Activated naive CD4-positive, alpha-beta T cell treated with anti-CD3 and anti-CD28 coated beads, Interleukin-2, amount 10 ng/mL, durations not matched to agents 7 days and 5 days (primary cell): ENCODE measurements at regions not wholly inside any gene's neighbourhood (a gene's known extent, or its start where the extent isn't known, plus 50 kb on each side); places are given as distances from the start of the nearest gene placed in this dataset.

ENCODE experiments used
- CTCF ChIA-PET: fragments of 350-600 bp; sonication (Branson Sonifier 250); formaldehyde crosslinking; loops from one replicate; lab custom pipeline; 2021; ENCODE audit warnings: antibody characterized with exemption; lab: Charles Lee
- DNase-seq: peaks from one replicate; pipeline ENCODE4 v3.0.0-alpha.2; 2020
- H3K27ac Mint-ChIP-seq: one replicate; pipeline ENCODE4 v1.8.0; 2021; ENCODE audit warnings: mild to moderate bottlenecking, moderate library complexity, mixed read lengths
- H3K27me3 Mint-ChIP-seq: one replicate; pipeline ENCODE4 v1.8.0; 2021; ENCODE audit warnings: mild to moderate bottlenecking, mixed read lengths
- H3K36me3 Mint-ChIP-seq: one replicate; pipeline ENCODE4 v1.8.0; 2021; ENCODE audit warnings: mixed read lengths
- H3K4me1 Mint-ChIP-seq: one replicate; pipeline ENCODE4 v1.8.0; 2021; ENCODE audit warnings: mixed read lengths
- H3K4me3 Mint-ChIP-seq: one replicate; pipeline ENCODE4 v1.8.0; 2021; ENCODE audit warnings: mild to moderate bottlenecking, moderate library complexity, mixed read lengths
- H3K9me3 Mint-ChIP-seq: one replicate; pipeline ENCODE4 v1.8.0; 2021; ENCODE audit warnings: mixed read lengths

DNA sequence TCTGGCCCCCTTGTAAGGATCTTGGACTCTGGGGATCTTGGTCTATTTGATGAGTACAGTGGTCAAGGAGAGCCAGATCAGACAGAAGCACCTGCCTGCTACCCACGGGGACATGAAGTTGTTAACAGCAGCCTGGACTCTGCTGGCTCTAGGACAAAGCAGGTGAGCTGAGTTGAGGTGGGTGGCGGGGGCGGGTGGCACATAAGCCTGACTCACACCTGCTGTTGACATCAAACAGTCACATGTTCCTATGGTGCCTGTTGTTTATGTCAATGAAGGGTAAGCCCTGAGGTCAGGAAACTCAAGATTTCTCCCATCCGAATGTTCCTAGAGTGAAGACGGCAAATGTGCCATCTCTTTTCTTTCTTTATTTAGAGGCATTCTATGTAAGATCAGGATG is 50.1 kb upstream of the CLNK start:
- peaks cover 1% of the 10 kb centered on the region for H3K36me3 Mint-ChIP-seq
- peaks cover 4% of the 10 kb centered on the region for H3K27me3 Mint-ChIP-seq
- H3K9me3 Mint-ChIP-seq, result no peaks in the 10 kb centered on the region
- no peak overlapping the region for H3K4me3 Mint-ChIP-seq
- CTCF ChIA-PET, result no interaction called here
- peaks cover 26% of the 10 kb centered on the region for H3K4me1 Mint-ChIP-seq
- DNase-seq, result no peak
- peak overlapping the region; percentile 33 for H3K27ac Mint-ChIP-seq
